C4-2B (cell line): ENCODE measurements at regions not wholly inside any gene's neighbourhood (a gene's known extent, or its start where the extent isn't known, plus 50 kb on each side); places are given as distances from the start of the nearest gene placed in this dataset.

ENCODE experiments used
- CTCF ChIP-seq: fragments of 450-650 bp; conservative IDR thresholded peaks from 2 replicates; pipeline ENCODE4 v1.5.1; 2017; ENCODE audit warnings: mild to moderate bottlenecking
- ZFX ChIP-seq: fragments of 450-650 bp; IDR thresholded peaks from 2 replicates; pipeline ENCODE4 v1.6.1; 2017

- TF ChIP-seq CTCF (no peak), ZFX (no peak)
These were observed 91.2 kb upstream of the SORBS2 start for GRCh38 chr4:185903205-185903604.
